GM12865 (cell line): ENCODE measurements at regions not wholly inside any gene's neighbourhood (a gene's known extent, or its start where the extent isn't known, plus 50 kb on each side); places are given as distances from the start of the nearest gene placed in this dataset.

Experiments
- DNase-seq: peaks from one replicate; pipeline ENCODE4 v3.0.0; 2010; ENCODE audit warnings: low read depth
- H3K4me3 ChIP-seq: 2 replicates; pipeline ENCODE4 v1.5.1; 2011; ENCODE audit warnings: mild to moderate bottlenecking, low read depth, low read length, control low read depth
- CTCF ChIP-seq: IDR thresholded peaks from 2 replicates; pipeline ENCODE4 v1.5.1; 2011; ENCODE audit warnings: low read length, control low read depth, low read depth, inconsistent platforms; ENCODE audit not compliant: insufficient read depth; ENCODE audit errors: missing control alignments

GRCh38 chr6:54698974-54699373, 147.6 kb upstream of the FAM83B start:
- peak; percentile 48 for DNase-seq
- TF ChIP-seq CTCF, result no peak
- no peak overlapping the region for H3K4me3 ChIP-seq

GRCh38 chr6:54700158-54700557, 146.4 kb upstream of the FAM83B start:
- no peak for TF ChIP-seq CTCF
- no peak overlapping the region for H3K4me3 ChIP-seq
- no peak for DNase-seq

- no peak overlapping the region for H3K4me3 ChIP-seq
- no peak for DNase-seq
- no peak for TF ChIP-seq CTCF
These were observed 143.8 kb upstream of the FAM83B start for GRCh38 chr6:54702772-54703171.

- DNase-seq, result no peak
- no peak for TF ChIP-seq CTCF
- no peak overlapping the region for H3K4me3 ChIP-seq
These were observed 140.2 kb upstream of the FAM83B start for GRCh38 chr6:54706391-54706790.

GRCh38 chr6:54706844-54707605, 139.5 kb upstream of the FAM83B start:
- DNase-seq, result no peak
- TF ChIP-seq CTCF, result no peak
- H3K4me3 ChIP-seq, result no peak overlapping the region

- H3K4me3 ChIP-seq, result no peak overlapping the region
- TF ChIP-seq CTCF, result no peak
- no peak for DNase-seq
These were observed 136.1 kb upstream of the FAM83B start for GRCh38 chr6:54710456-54710855.

GRCh38 chr6:54716010-54716409, 130.6 kb upstream of the FAM83B start:
- DNase-seq, result no peak
- no peak overlapping the region for H3K4me3 ChIP-seq
- no peak for TF ChIP-seq CTCF
